Peyer's patch (tissue), 4 donors: ENCODE measurements at regions not wholly inside any gene's neighbourhood (a gene's known extent, or its start where the extent isn't known, plus 50 kb on each side); places are given as distances from the start of the nearest gene placed in this dataset.

Experiments used
- DNase-seq, 3 donors: peaks; one replicate each; pipeline ENCODE4 v3.0.0-alpha.2; 2017 to 2019
- H3K27ac ChIP-seq, 4 donors: fragments of 200-600 bp; sonication (generic); one replicate each; pipeline ENCODE4 v1.5.1; 2016 to 2019
- H3K27me3 ChIP-seq, 2 donors: fragments of 200-600 bp; sonication (generic); one replicate each; pipeline ENCODE4 v1.5.1; 2019
- H3K36me3 ChIP-seq, 3 donors: fragments of 200-600 bp; sonication (generic); one replicate each; pipeline ENCODE4 v1.5.1; 2016 to 2019
- H3K4me1 ChIP-seq, 4 donors: fragments of 200-600 bp; sonication (generic); one replicate each; pipeline ENCODE4 v1.5.1; 2016 to 2019
- H3K4me3 ChIP-seq, 4 donors: fragments of 200-600 bp; sonication (generic); 1 replicate in 3 of 4; 2 replicates in 1 of 4; pipeline ENCODE4 v1.5.1; 2016 to 2019; ENCODE audit warnings: mild to moderate bottlenecking in 1 of 4
- H3K9me3 ChIP-seq, 4 donors: fragments of 200-600 bp; sonication (generic); one replicate each; pipeline ENCODE4 v1.5.1; 2016 to 2019; ENCODE audit warnings: mild to moderate bottlenecking in 1 of 4
- CTCF ChIP-seq, 6 experiments: fragments of 450-650 bp in 4 of 6; fragments of 200-600 bp in 2 of 6; sonication (generic) in 1 of 6; IDR thresholded peaks; one replicate each; pipeline ENCODE4 v1.5.1; 2017 to 2019; ENCODE audit warnings: antibody characterized with exemption in 6 of 6, mild to moderate bottlenecking in 3 of 6, moderate library complexity in 1 of 6
- POLR2A ChIP-seq, 2 donors: fragments of 450-650 bp; IDR thresholded peaks; one replicate each; pipeline ENCODE4 v1.5.1; 2017; ENCODE audit warnings: antibody characterized with exemption in 2 of 2, mild to moderate bottlenecking in 2 of 2, moderate library complexity in 2 of 2

DNA sequence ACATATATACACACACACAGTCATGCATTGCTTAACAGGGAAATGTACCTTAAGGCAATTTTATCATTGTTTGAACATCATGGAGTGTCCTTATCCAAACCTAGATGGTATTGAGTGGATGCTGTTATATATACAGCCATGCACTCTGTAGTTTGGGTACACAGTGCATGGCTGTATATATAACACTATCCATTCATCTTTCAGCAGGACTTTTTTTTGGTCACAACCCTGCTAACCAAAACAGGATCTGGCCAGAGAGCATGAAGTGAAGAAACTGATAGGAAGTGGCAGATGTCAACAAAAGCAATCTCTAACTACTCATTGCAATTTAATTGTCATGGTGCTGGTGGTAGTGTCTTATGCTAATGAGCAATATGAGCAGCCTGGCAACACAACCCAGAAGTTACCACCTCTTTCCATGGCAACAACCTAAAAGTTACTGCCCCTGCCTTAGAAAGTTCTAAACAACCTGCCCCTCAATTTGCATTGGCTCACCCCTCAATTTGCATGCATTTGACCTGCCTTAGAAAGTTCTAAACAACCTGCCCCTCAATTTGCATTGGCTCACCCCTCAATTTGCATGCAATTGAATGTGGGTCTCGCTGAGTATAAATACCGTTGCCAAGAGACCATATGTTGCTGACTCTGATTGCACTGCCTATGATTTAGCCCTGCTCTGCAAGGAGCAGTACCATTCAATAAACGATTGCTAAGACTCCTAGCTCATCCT lies 434.9 kb downstream of the DSEL start:
- no peak overlapping the region for H3K27ac ChIP-seq
- no peaks in the 10 kb centered on the region for H3K9me3 ChIP-seq
- TF ChIP-seq CTCF (IDR thresholded peaks at IDR 0.05), result no peak
- TF ChIP-seq POLR2A (IDR thresholded peaks at IDR 0.05), result no peak
- no peaks in the 10 kb centered on the region for H3K36me3 ChIP-seq
- no peaks in the 10 kb centered on the region for H3K27me3 ChIP-seq
- no peaks in the 10 kb centered on the region for H3K4me1 ChIP-seq
- DNase-seq, result no peak
- H3K4me3 ChIP-seq, result no peak overlapping the region

DNA sequence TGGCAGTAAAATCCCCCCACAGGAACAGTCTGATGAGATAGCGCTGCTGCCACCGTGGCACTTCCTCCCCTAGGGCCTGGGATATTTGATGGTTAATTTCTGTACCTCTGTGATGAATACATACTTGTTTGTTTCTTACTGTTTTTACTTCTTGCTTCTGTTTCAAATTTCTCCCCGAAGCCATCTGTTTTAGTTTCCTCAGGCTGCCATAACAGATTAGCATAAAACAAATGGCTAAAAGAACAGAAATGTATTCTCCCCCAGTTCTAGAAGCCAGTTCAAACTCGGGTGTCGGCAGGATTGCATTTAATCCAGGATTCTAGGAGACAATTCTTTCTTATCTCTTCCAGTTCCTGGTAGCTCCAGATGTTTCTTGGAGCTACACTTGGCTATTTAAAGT lies 435.9 kb downstream of the DSEL start:
- Histone ChIP-seq H3K4me1 (no peaks in the 10 kb centered on the region), H3K9me3 (no peaks in the 10 kb centered on the region), H3K4me3 (no peak overlapping the region), H3K36me3 (no peaks in the 10 kb centered on the region), H3K27me3 (no peaks in the 10 kb centered on the region), H3K27ac (no peak overlapping the region)
- DNase-seq, result no peak
- TF ChIP-seq CTCF (IDR thresholded peaks at IDR 0.05) (no peak), POLR2A (IDR thresholded peaks at IDR 0.05) (no peak)

- Histone ChIP-seq H3K4me1 (no peaks in the 10 kb centered on the region), H3K36me3 (no peaks in the 10 kb centered on the region), H3K27me3 (no peaks in the 10 kb centered on the region), H3K9me3 (no peaks in the 10 kb centered on the region), H3K27ac (no peak overlapping the region), H3K4me3 (no peak overlapping the region)
- no peak for TF ChIP-seq CTCF (IDR thresholded peaks at IDR 0.05)
- DNase-seq, result no peak
Observed at GRCh38 chr18:67074309-67074708, 442.2 kb downstream of the DSEL start.

DNA sequence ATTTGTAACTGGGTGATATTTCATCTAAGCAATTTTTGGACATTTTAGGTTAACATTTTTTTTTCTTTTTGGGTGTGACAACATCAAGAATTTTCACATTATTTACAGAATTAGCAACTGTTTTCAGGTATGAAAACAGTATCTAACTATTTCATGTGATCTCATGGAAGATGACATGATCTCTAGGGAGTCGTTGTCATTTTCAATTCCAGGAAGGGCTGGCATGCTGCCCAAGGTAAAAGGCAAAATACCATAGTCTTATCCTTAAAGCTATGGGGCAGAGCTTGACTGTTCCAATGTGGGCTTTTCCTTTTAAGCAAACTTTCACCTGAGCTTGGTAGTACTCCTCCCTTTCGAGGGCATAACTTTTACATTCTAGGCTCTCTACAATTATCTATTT lies 443.7 kb downstream of the DSEL start:
- Histone ChIP-seq H3K36me3 (no peaks in the 10 kb centered on the region), H3K27ac (no peak overlapping the region), H3K27me3 (no peaks in the 10 kb centered on the region), H3K4me1 (no peaks in the 10 kb centered on the region), H3K9me3 (no peaks in the 10 kb centered on the region), H3K4me3 (no peak overlapping the region)
- DNase-seq, result no peak
- no peak for TF ChIP-seq POLR2A (IDR thresholded peaks at IDR 0.05)
- TF ChIP-seq CTCF (IDR thresholded peaks at IDR 0.05), result no peak

- DNase-seq, result no peak
- H3K27ac ChIP-seq, result no peak overlapping the region
- TF ChIP-seq POLR2A (IDR thresholded peaks at IDR 0.05) (no peak), CTCF (IDR thresholded peaks at IDR 0.05) (no peak)
- H3K4me1 ChIP-seq, result no peaks in the 10 kb centered on the region
- no peaks in the 10 kb centered on the region for H3K9me3 ChIP-seq
- H3K27me3 ChIP-seq, result no peaks in the 10 kb centered on the region
- no peak overlapping the region for H3K4me3 ChIP-seq
- no peaks in the 10 kb centered on the region for H3K36me3 ChIP-seq
Observed at GRCh38 chr18:67068608-67069007, 447.9 kb downstream of the DSEL start.

DNA sequence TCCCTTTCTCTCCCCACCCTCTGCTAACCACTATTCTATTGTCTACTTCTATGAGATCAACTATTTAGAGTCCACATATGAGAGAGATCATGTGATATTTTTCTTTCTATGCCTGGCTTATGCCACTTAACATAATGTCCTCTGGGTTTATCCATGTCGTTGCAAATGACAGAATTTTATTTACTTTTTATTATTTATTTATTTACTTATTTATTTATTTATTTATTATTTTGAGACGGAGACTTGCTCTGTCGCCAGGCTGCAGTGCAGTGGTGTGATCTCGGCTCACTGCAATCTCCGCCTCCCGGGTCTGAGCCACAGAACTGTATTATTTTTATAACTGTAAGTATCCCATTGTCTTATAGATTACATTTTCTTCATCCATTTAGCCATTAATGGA lies 443.4 kb upstream of the CDH19 start:
- no peak for DNase-seq
- Histone ChIP-seq H3K9me3 (no peaks in the 10 kb centered on the region), H3K27ac (no peak overlapping the region), H3K4me3 (no peak overlapping the region), H3K4me1 (no peaks in the 10 kb centered on the region), H3K27me3 (no peaks in the 10 kb centered on the region), H3K36me3 (no peaks in the 10 kb centered on the region)
- TF ChIP-seq POLR2A (IDR thresholded peaks at IDR 0.05) (no peak), CTCF (IDR thresholded peaks at IDR 0.05) (no peak)
